ENCODE measurements at regions not wholly inside any gene's neighbourhood (a gene's known extent, or its start where the extent isn't known, plus 50 kb on each side); places are given as distances from the start of the nearest gene placed in this dataset.

DNA sequence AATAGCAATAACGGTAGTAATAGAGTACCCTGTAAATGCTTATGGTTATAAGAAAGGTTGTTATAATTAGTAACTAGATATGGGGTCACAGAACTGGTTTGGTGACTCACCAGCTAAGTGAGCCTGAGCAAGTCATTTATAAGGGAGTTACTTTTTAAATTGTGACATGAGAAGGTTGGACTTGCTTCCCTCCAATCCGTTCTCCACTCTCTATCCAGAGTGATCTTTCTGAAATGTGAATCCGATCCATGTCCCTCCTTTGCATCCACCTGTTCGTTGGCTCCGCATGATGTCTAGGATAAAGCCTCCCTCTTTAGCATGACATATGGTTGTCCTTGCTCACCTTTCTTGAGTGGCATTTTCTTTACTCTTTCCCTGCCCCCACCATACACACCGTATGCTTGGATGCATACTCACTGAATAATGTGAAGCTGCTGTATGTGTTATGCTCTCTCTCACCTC, 83.1 kb downstream of the CDC42EP3 start:
- Histone ChIP-seq H3K4me3 (ENCODE audit: low read length) (no peak overlapping the region), H3K4me2 (ENCODE audit: low read length) (no peak overlapping the region)
- TF ChIP-seq MXI1 (conservative IDR thresholded peaks at IDR 0.05; ENCODE audit: poor library complexity, severe bottlenecking), result no peak
- TF ChIP-seq, protein P1, sequence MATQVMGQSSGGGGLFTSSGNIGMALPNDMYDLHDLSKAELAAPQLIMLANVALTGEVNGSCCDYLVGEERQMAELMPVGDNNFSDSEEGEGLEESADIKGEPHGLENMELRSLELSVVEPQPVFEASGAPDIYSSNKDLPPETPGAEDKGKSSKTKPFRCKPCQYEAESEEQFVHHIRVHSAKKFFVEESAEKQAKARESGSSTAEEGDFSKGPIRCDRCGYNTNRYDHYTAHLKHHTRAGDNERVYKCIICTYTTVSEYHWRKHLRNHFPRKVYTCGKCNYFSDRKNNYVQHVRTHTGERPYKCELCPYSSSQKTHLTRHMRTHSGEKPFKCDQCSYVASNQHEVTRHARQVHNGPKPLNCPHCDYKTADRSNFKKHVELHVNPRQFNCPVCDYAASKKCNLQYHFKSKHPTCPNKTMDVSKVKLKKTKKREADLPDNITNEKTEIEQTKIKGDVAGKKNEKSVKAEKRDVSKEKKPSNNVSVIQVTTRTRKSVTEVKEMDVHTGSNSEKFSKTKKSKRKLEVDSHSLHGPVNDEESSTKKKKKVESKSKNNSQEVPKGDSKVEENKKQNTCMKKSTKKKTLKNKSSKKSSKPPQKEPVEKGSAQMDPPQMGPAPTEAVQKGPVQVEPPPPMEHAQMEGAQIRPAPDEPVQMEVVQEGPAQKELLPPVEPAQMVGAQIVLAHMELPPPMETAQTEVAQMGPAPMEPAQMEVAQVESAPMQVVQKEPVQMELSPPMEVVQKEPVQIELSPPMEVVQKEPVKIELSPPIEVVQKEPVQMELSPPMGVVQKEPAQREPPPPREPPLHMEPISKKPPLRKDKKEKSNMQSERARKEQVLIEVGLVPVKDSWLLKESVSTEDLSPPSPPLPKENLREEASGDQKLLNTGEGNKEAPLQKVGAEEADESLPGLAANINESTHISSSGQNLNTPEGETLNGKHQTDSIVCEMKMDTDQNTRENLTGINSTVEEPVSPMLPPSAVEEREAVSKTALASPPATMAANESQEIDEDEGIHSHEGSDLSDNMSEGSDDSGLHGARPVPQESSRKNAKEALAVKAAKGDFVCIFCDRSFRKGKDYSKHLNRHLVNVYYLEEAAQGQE (IDR thresholded peaks at IDR 0.05; ENCODE audit: borderline replicate concordance), result no peak
- TF ChIP-seq SMC3 (conservative IDR thresholded peaks at IDR 0.05; ENCODE audit: poor library complexity), result no peak
- no peak for TF ChIP-seq TAF1 (IDR thresholded peaks at IDR 0.05; ENCODE audit: low read depth)
- TF ChIP-seq RAD21 (conservative IDR thresholded peaks at IDR 0.05), result no peak
- TF ChIP-seq, protein P2, sequence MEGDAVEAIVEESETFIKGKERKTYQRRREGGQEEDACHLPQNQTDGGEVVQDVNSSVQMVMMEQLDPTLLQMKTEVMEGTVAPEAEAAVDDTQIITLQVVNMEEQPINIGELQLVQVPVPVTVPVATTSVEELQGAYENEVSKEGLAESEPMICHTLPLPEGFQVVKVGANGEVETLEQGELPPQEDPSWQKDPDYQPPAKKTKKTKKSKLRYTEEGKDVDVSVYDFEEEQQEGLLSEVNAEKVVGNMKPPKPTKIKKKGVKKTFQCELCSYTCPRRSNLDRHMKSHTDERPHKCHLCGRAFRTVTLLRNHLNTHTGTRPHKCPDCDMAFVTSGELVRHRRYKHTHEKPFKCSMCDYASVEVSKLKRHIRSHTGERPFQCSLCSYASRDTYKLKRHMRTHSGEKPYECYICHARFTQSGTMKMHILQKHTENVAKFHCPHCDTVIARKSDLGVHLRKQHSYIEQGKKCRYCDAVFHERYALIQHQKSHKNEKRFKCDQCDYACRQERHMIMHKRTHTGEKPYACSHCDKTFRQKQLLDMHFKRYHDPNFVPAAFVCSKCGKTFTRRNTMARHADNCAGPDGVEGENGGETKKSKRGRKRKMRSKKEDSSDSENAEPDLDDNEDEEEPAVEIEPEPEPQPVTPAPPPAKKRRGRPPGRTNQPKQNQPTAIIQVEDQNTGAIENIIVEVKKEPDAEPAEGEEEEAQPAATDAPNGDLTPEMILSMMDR (IDR thresholded peaks at IDR 0.05; ENCODE audit: poor library complexity, severe bottlenecking), result no peak
- TF ChIP-seq EP300 (conservative IDR thresholded peaks at IDR 0.05; ENCODE audit: poor library complexity, severe bottlenecking), result no peak
- TF ChIP-seq EZH2 (IDR thresholded peaks at IDR 0.05; ENCODE audit: borderline replicate concordance, insufficient read depth, low read length, poor library complexity, severe bottlenecking), result no peak

DNA sequence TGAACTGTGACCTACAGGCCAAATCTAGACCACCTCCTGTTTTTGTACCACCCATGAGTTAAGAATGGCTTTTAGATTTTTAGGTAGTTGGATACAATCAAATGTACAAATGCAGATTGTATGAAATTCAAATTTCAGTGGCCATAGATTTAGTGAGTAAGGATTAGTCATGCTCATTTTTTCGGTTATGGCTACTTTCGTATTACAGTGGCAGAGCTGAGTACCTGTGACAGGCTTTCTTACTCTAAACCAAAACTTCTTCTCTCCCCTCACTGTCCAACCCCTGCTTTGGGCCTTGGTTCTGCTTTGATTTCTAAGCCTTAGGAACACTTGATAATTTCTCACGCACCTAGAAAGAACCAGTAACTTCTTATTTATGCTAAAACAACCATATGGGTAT, 82.1 kb downstream of the CDC42EP3 start:
- no peaks in the 10 kb centered on the region for H3K9me3 ChIP-seq (ENCODE audit: low read length)
- no peaks in the 10 kb centered on the region for H3K79me2 ChIP-seq (replicated peaks; ENCODE audit: insufficient read depth, low read length)
- no peak overlapping the region for H3K27ac ChIP-seq (ENCODE audit: low read length)
- no peaks in the 10 kb centered on the region for H4K20me1 ChIP-seq (ENCODE audit: insufficient read depth)
- TF ChIP-seq TAF1 (IDR thresholded peaks at IDR 0.05; ENCODE audit: low read depth), result no peak
- TF ChIP-seq EP300 (conservative IDR thresholded peaks at IDR 0.05; ENCODE audit: poor library complexity, severe bottlenecking), result no peak
- no peak for TF ChIP-seq MXI1 (conservative IDR thresholded peaks at IDR 0.05; ENCODE audit: poor library complexity, severe bottlenecking)
- TF ChIP-seq, protein P2 (IDR thresholded peaks at IDR 0.05; ENCODE audit: poor library complexity, severe bottlenecking), result no peak
- no peak for TF ChIP-seq EZH2 (IDR thresholded peaks at IDR 0.05; ENCODE audit: borderline replicate concordance, insufficient read depth, low read length, poor library complexity, severe bottlenecking)
- TF ChIP-seq, protein P1 (IDR thresholded peaks at IDR 0.05; ENCODE audit: borderline replicate concordance), result no peak
- no peak for TF ChIP-seq SMC3 (conservative IDR thresholded peaks at IDR 0.05; ENCODE audit: poor library complexity)
- TF ChIP-seq POLR2AphosphoS5 (IDR thresholded peaks at IDR 0.05), result no peak
- TF ChIP-seq RAD21 (conservative IDR thresholded peaks at IDR 0.05), result no peak
- no peak overlapping the region for H3K4me2 ChIP-seq (ENCODE audit: low read length)
- no peaks in the 10 kb centered on the region for H3K9me2 ChIP-seq (ENCODE audit: insufficient read depth, low read length)
- H2AFZ ChIP-seq (ENCODE audit: low read depth, low read length), result no peak overlapping the region
- H3K4me3 ChIP-seq (ENCODE audit: low read length), result no peak overlapping the region
- no peaks in the 10 kb centered on the region for H3F3A ChIP-seq (ENCODE audit: insufficient read depth, low read length, poor library complexity, severe bottlenecking)
- no peak overlapping the region for H3K9ac ChIP-seq (ENCODE audit: low read length)
- no peaks in the 10 kb centered on the region for H3K27me3 ChIP-seq (ENCODE audit: insufficient read depth, low read depth, low read length)
- H3K36me3 ChIP-seq (ENCODE audit: insufficient read depth, low read length), result no peaks in the 10 kb centered on the region

More for the DNA sequence above, 83.1 kb downstream of the CDC42EP3 start:
- Histone ChIP-seq H3K79me2 (replicated peaks; ENCODE audit: insufficient read depth, low read length) (no peaks in the 10 kb centered on the region), H3F3A (ENCODE audit: insufficient read depth, low read length, poor library complexity, severe bottlenecking) (no peaks in the 10 kb centered on the region), H3K27me3 (ENCODE audit: insufficient read depth, low read depth, low read length) (no peaks in the 10 kb centered on the region), H4K20me1 (ENCODE audit: insufficient read depth) (no peaks in the 10 kb centered on the region), H3K27ac (ENCODE audit: low read length) (no peak overlapping the region), H2AFZ (ENCODE audit: low read depth, low read length) (no peak overlapping the region), H3K36me3 (ENCODE audit: insufficient read depth, low read length) (no peaks in the 10 kb centered on the region), H3K9ac (ENCODE audit: low read length) (no peak overlapping the region), H3K9me2 (ENCODE audit: insufficient read depth, low read length) (no peaks in the 10 kb centered on the region), H3K9me3 (ENCODE audit: low read length) (no peaks in the 10 kb centered on the region)
